ENCODE measurements at regions not wholly inside any gene's neighbourhood (a gene's known extent, or its start where the extent isn't known, plus 50 kb on each side); places are given as distances from the start of the nearest gene placed in this dataset.

GRCh38 chr11:92769112-92769511 is 200.3 kb upstream of the MTNR1B start:
- TF ChIP-seq CTCF (IDR thresholded peaks at IDR 0.05): no peak
- no peak for TF ChIP-seq RXRA (IDR thresholded peaks at IDR 0.05; ENCODE audit: borderline replicate concordance, low read depth)

Data from SK-N-SH (cell line).